B cell (primary cell): ENCODE measurements at regions not wholly inside any gene's neighbourhood (a gene's known extent, or its start where the extent isn't known, plus 50 kb on each side); places are given as distances from the start of the nearest gene placed in this dataset.

Experiments
- EZH2 ChIP-seq: IDR thresholded peaks from 2 replicates; pipeline ENCODE4 v1.6.1; 2012; ENCODE audit warnings: borderline replicate concordance, low read depth, mild to moderate bottlenecking, moderate library complexity, low read length; ENCODE audit not compliant: insufficient read depth, poor library complexity, severe bottlenecking
- TF ChIP-seq, protein P1 (sequence below): fragments of 200-600 bp; IDR thresholded peaks from one replicate; pipeline ENCODE4 v1.8.0; 2022; ENCODE audit warnings: antibody characterized with exemption, mild to moderate bottlenecking

DNA sequence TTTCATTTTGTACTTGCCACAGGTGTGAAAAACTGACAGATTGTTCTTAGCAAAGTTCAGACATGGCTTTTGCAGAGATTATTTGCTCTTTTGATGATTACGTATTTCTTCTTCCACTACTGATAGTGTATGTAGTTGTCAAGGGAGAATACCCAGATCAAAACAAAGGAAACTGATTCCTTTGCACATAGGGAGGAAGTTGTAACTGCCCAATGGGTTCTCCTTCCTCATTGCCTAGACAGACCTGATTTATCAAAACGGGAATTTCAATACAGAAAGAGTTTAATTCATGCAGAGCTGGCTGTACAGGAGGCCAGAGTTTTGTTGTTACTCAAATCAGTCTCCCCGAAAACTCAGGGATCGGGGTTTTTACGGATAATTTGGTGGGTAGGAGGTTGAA lies 214.7 kb downstream of the BCAS1 start:
- TF ChIP-seq, protein P1, sequence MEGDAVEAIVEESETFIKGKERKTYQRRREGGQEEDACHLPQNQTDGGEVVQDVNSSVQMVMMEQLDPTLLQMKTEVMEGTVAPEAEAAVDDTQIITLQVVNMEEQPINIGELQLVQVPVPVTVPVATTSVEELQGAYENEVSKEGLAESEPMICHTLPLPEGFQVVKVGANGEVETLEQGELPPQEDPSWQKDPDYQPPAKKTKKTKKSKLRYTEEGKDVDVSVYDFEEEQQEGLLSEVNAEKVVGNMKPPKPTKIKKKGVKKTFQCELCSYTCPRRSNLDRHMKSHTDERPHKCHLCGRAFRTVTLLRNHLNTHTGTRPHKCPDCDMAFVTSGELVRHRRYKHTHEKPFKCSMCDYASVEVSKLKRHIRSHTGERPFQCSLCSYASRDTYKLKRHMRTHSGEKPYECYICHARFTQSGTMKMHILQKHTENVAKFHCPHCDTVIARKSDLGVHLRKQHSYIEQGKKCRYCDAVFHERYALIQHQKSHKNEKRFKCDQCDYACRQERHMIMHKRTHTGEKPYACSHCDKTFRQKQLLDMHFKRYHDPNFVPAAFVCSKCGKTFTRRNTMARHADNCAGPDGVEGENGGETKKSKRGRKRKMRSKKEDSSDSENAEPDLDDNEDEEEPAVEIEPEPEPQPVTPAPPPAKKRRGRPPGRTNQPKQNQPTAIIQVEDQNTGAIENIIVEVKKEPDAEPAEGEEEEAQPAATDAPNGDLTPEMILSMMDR: no peak
- no peak for TF ChIP-seq EZH2
